HCT116 (cell line): ENCODE measurements at regions not wholly inside any gene's neighbourhood (a gene's known extent, or its start where the extent isn't known, plus 50 kb on each side); places are given as distances from the start of the nearest gene placed in this dataset.

ENCODE experiments used
- ATAC-seq: fragments of 200-7000 bp; cut with Tn5 transposase; 2 replicates; pipeline ENCODE4 v1.9.1; 2020; ENCODE audit warnings: mild to moderate bottlenecking, moderate library complexity
- BruUV-seq: library from RNA; stranded (reverse); fragments of 400-500 nt; replicated peaks from 2 replicates; lab custom pipeline; 2021; lab: Mats Ljungman, UMichigan
- CTCF ChIA-PET: fragments of 300-600 bp; sonication (Branson Sonifier 250); formaldehyde crosslinking; loops from one replicate; lab custom pipeline; 2021; ENCODE audit warnings: antibody characterized with exemption; lab: Charles Lee
- POLR2A ChIA-PET: fragments of 300-600, 350-600 bp; sonication (Branson Sonifier 250); formaldehyde crosslinking; loops from one replicate; lab custom pipeline; 2021; ENCODE audit warnings: antibody characterized with exemption; lab: Charles Lee
- RAD21 ChIA-PET, 2 experiments: fragments of 300-600 bp; sonication (Branson Sonifier 250); formaldehyde crosslinking; loops; one replicate each; lab custom pipeline; 2023; ENCODE audit warnings: low total read pairs in 2 of 2; ENCODE audit not compliant: uncharacterized antibody in 2 of 2, unreplicated experiment in 2 of 2, low non-redundant PET in 1 of 2; lab: Charles Lee
- DNase-seq: peaks from one replicate; pipeline ENCODE4 v3.0.0-alpha.2; 2010; ENCODE audit warnings: low read depth, low spot score
- H2AFZ ChIP-seq: fragments of 200-600 bp; shearing (Covaris generic), sonication (generic); 2 replicates; pipeline ENCODE4 v1.6.1; 2017; ENCODE audit warnings: low read depth, mixed run types, mixed read lengths, antibody characterized with exemption, low read length; ENCODE audit not compliant: poor library complexity, severe bottlenecking
- H3K27ac ChIP-seq: 2 replicates; pipeline ENCODE4 v1.5.1; 2012; ENCODE audit warnings: low read depth, low read length
- H3K27me3 ChIP-seq: fragments of 200-600 bp; sonication (generic); 2 replicates; pipeline ENCODE4 v1.6.1; 2016; ENCODE audit warnings: mixed run types, low read length, mixed read lengths; ENCODE audit not compliant: insufficient read depth
- H3K36me3 ChIP-seq, 2 experiments: fragments of 200-500 bp in 1 of 2; fragments of 200-600 bp in 1 of 2; sonication (Bioruptor generic) in 1 of 2; sonication (generic) in 1 of 2; 2 replicates each; pipeline versions ENCODE4 v1.5.1 to v1.6.1; 2014 to 2016; ENCODE audit warnings: low read length in 2 of 2, inconsistent platforms in 1 of 2, mixed read lengths in 1 of 2, mixed run types in 1 of 2; ENCODE audit not compliant: insufficient read depth in 2 of 2, control insufficient read depth in 1 of 2
- H3K4me1 ChIP-seq, 2 experiments: fragments of 200-600 bp in 1 of 2; sonication (generic) in 1 of 2; 2 replicates each; pipeline versions ENCODE4 v1.5.1 to v1.6.1; 2012 to 2017; ENCODE audit warnings: low read length in 2 of 2, inconsistent platforms in 1 of 2, mild to moderate bottlenecking in 1 of 2, mixed read lengths in 1 of 2, mixed run types in 1 of 2, moderate library complexity in 1 of 2; ENCODE audit not compliant: insufficient read depth in 2 of 2, control insufficient read depth in 1 of 2
- H3K4me2 ChIP-seq: fragments of 200-600 bp; sonication (generic); 2 replicates; pipeline ENCODE4 v1.6.1; 2017; ENCODE audit warnings: mixed run types, low read length, mixed read lengths
- H3K4me3 ChIP-seq, 2 experiments: fragments of 200-600 bp in 1 of 2; sonication (generic) in 1 of 2; replicated peaks in 1 of 2; 2 replicates each; pipeline ENCODE4 v1.5.1; 2011 to 2016; ENCODE audit warnings: low read length in 2 of 2, control low read depth in 1 of 2, low read depth in 1 of 2, mild to moderate bottlenecking in 1 of 2, mixed read lengths in 1 of 2, mixed run types in 1 of 2
- H3K79me2 ChIP-seq: fragments of 200-600 bp; sonication (generic); 2 replicates; pipeline ENCODE4 v1.6.1; 2017; ENCODE audit warnings: mild to moderate bottlenecking, mixed run types, low read length, moderate library complexity, mixed read lengths; ENCODE audit not compliant: insufficient read depth
- H3K9ac ChIP-seq: fragments of 200-600 bp; sonication (generic); 2 replicates; pipeline ENCODE4 v1.6.1; 2016; ENCODE audit warnings: low read length, mixed read lengths
- H3K9me2 ChIP-seq: fragments of 200-600 bp; sonication (generic), shearing (Covaris generic); 2 replicates; pipeline ENCODE4 v1.6.1; 2017; ENCODE audit warnings: mixed run types, mild to moderate bottlenecking, moderate library complexity; ENCODE audit not compliant: insufficient read depth
- H3K9me3 ChIP-seq, 2 experiments: fragments of 200-500 bp in 1 of 2; fragments of 200-600 bp in 1 of 2; sonication (Bioruptor generic) in 1 of 2; sonication (generic) in 1 of 2; 2 replicates each; pipeline ENCODE4 v1.6.1; 2014 to 2017; ENCODE audit warnings: low read length in 2 of 2, mixed read lengths in 2 of 2, inconsistent platforms in 1 of 2, low read depth in 1 of 2, mild to moderate bottlenecking in 1 of 2, mixed run types in 1 of 2, moderate library complexity in 1 of 2; ENCODE audit not compliant: control insufficient read depth in 1 of 2, insufficient read depth in 1 of 2
- H4K20me1 ChIP-seq: fragments of 200-600 bp; sonication (generic), shearing (Covaris generic); 2 replicates; pipeline ENCODE4 v1.6.1; 2017; ENCODE audit warnings: mixed run types, mild to moderate bottlenecking, moderate library complexity; ENCODE audit not compliant: insufficient read depth
- CEBPB ChIP-seq: IDR thresholded peaks from 2 replicates; pipeline ENCODE4 v1.6.1; 2012; ENCODE audit warnings: low read depth
- CTCF ChIP-seq, 3 experiments: fragments of 200-600 bp in 1 of 3; sonication (generic) in 1 of 3; IDR thresholded peaks in 2 of 3; conservative IDR thresholded peaks in 1 of 3; 2 replicates each; pipeline ENCODE4 v1.5.1; 2012 to 2017; ENCODE audit warnings: low read depth in 2 of 3, low read length in 2 of 3, antibody characterized with exemption in 1 of 3, borderline replicate concordance in 1 of 3, control low read depth in 1 of 3, mild to moderate bottlenecking in 1 of 3, mixed read lengths in 1 of 3, mixed run types in 1 of 3, moderate library complexity in 1 of 3; ENCODE audit not compliant: insufficient read depth in 1 of 3
- EGR1 ChIP-seq: IDR thresholded peaks from 2 replicates; pipeline ENCODE4 v1.6.1; 2012; ENCODE audit warnings: low read depth
- FOSL1 ChIP-seq: IDR thresholded peaks from 2 replicates; pipeline ENCODE4 v1.6.1; 2012; ENCODE audit warnings: low read depth
- POLR2AphosphoS5 ChIP-seq: IDR thresholded peaks from 2 replicates; pipeline ENCODE4 v1.6.1; 2011; ENCODE audit warnings: mild to moderate bottlenecking, low read depth, low read length, moderate library complexity
- SIN3A ChIP-seq: IDR thresholded peaks from 2 replicates; pipeline ENCODE4 v1.6.1; 2012; ENCODE audit warnings: low read depth
- SP1 ChIP-seq: IDR thresholded peaks from 2 replicates; pipeline ENCODE4 v1.6.1; 2012; ENCODE audit warnings: low read depth
- ZBTB33 ChIP-seq: IDR thresholded peaks from 2 replicates; pipeline ENCODE4 v1.6.1; 2011; ENCODE audit warnings: mild to moderate bottlenecking, low read length, moderate library complexity; ENCODE audit not compliant: insufficient replicate concordance; ENCODE audit errors: extremely low read depth
- intact Hi-C: fragments of 100-400 bp; cut with micrococcal nuclease; formaldehyde crosslinking; loops from 2 replicates; pipeline ENCODE4 v1.10.0; 2022

DNA sequence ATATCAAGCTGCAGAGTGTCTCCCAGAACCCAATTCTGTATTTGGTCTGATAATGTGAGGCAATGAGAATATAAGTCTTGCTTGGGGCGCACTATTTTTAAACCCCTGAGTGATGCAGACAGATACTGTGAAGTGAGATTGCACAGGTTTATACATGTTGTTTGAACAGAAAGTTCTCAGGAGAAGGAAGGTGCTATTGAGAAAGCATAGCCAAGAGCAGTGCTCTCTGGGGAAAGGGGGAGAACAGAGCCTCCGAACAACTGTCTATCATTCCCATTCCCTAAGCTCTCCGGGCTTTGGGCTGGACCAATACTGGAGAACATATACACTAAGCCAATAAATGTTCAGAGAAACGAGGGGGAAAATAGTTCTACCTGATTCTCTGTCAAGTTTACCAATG, 75.8 kb downstream of the PERP start:
- no peak overlapping the region for H2AFZ ChIP-seq
- CTCF ChIA-PET, result no interaction called here
- no TSS peak for BruUV-seq
- intact Hi-C loops, result no loop called here
- no peak overlapping the region for H3K9ac ChIP-seq
- peaks cover 4 to 15% of the 10 kb centered on the region in 2 experiments; a peak in 3 of 4 replicates for H3K4me1 ChIP-seq
- TF ChIP-seq CEBPB, result no peak
- no peak for TF ChIP-seq SIN3A
- TF ChIP-seq POLR2AphosphoS5, result no peak
- TF ChIP-seq EGR1, result no peak
- no peak for TF ChIP-seq SP1
- TF ChIP-seq CTCF (IDR thresholded peaks at IDR 0.05 in 2 of 3, conservative IDR thresholded peaks at IDR 0.05 in 1 of 3; ENCODE audit: borderline replicate concordance in 1 of 3, insufficient read depth in 1 of 3, low read depth in 2 of 3, low read length in 2 of 3), result no peak
- TF ChIP-seq ZBTB33, result no peak
- TF ChIP-seq FOSL1, result no peak
- H3K4me2 ChIP-seq, result no peak overlapping the region
- H3K79me2 ChIP-seq, result no peaks in the 10 kb centered on the region
- DNase-seq (no peak), ATAC-seq (no peak)
- H3K9me2 ChIP-seq, result no peaks in the 10 kb centered on the region
- H3K27ac ChIP-seq, result no peak overlapping the region
- H3K27me3 ChIP-seq, result no peaks in the 10 kb centered on the region
- POLR2A ChIA-PET, result no interaction called here
- no peak overlapping the region for H3K4me3 ChIP-seq
- RAD21 ChIA-PET, result no interaction called here
- no peaks in the 10 kb centered on the region for H3K9me3 ChIP-seq
- no peaks in the 10 kb centered on the region for H4K20me1 ChIP-seq
- H3K36me3 ChIP-seq, result no peaks in the 10 kb centered on the region
